Activated CD4-positive, alpha-beta T cell treated with anti-CD3 and anti-CD28 coated beads, Interleukin-2, amount 50 U/mL, for 48 hours (primary cell): ENCODE measurements at regions not wholly inside any gene's neighbourhood (a gene's known extent, or its start where the extent isn't known, plus 50 kb on each side); places are given as distances from the start of the nearest gene placed in this dataset.
"Not testable (repeated sequence)": the region's sequence is repeated elsewhere in the genome, so short reads cannot be mapped to it uniquely, and the experiment has no call there.

Experiments
- DNase-seq, 2 experiments: peaks; one replicate each; pipeline ENCODE4 v3.0.0-alpha.2; 2020

- no peak for DNase-seq
Measured at GRCh38 chr13:50627111-50627510, 216.4 kb downstream of the DLEU7 start.

GRCh38 chr13:50628512-50628911, 215.0 kb downstream of the DLEU7 start:
- not testable (repeated sequence) for DNase-seq

GRCh38 chr13:50629497-50629896, 214.0 kb downstream of the DLEU7 start:
- no peak for DNase-seq

GRCh38 chr13:50629966-50630365, 213.5 kb downstream of the DLEU7 start:
- DNase-seq = no peak

- no peak for DNase-seq
Measured at GRCh38 chr13:50631041-50631440, 212.5 kb downstream of the DLEU7 start.

GRCh38 chr13:50634339-50634738, 209.2 kb downstream of the DLEU7 start:
- DNase-seq = no peak

- no peak for DNase-seq
Measured at GRCh38 chr13:50635504-50635903, 208.0 kb downstream of the DLEU7 start.

GRCh38 chr13:50636007-50636704, 207.3 kb downstream of the DLEU7 start:
- DNase-seq = no peak

- DNase-seq = no peak
Measured at GRCh38 chr13:50643060-50643459, 200.4 kb downstream of the DLEU7 start.

GRCh38 chr13:50644081-50644871, 199.2 kb downstream of the DLEU7 start:
- no peak for DNase-seq

GRCh38 chr13:50645092-50645491, 198.4 kb downstream of the DLEU7 start:
- DNase-seq = no peak

- no peak for DNase-seq
Measured at GRCh38 chr13:50646070-50646469, 197.4 kb downstream of the DLEU7 start.

GRCh38 chr13:50649211-50649610, 194.3 kb downstream of the DLEU7 start:
- no peak for DNase-seq

GRCh38 chr13:50650592-50651504, 192.6 kb downstream of the DLEU7 start:
- DNase-seq = no peak

GRCh38 chr13:50651922-50652321, 191.6 kb downstream of the DLEU7 start:
- no peak for DNase-seq

GRCh38 chr13:50654331-50654730, 189.2 kb downstream of the DLEU7 start:
- no peak for DNase-seq

GRCh38 chr13:50661881-50662280, 181.6 kb downstream of the DLEU7 start:
- DNase-seq = not testable (repeated sequence)

- no peak for DNase-seq
Measured at GRCh38 chr13:50664951-50665350, 178.5 kb downstream of the DLEU7 start.

GRCh38 chr13:50668049-50668448, 175.4 kb downstream of the DLEU7 start:
- no peak for DNase-seq

- no peak for DNase-seq
Measured at GRCh38 chr13:50668691-50669271, 174.7 kb downstream of the DLEU7 start.

GRCh38 chr13:50670272-50670671, 173.2 kb downstream of the DLEU7 start:
- no peak for DNase-seq

GRCh38 chr13:50670847-50671496, 172.5 kb downstream of the DLEU7 start:
- DNase-seq = no peak
